Astrocyte of the spinal cord (primary cell): ENCODE measurements at regions not wholly inside any gene's neighbourhood (a gene's known extent, or its start where the extent isn't known, plus 50 kb on each side); places are given as distances from the start of the nearest gene placed in this dataset.

Experiments used
- DNase-seq: peaks from one replicate; pipeline ENCODE4 v3.0.0; 2011; ENCODE audit warnings: low read depth, low spot score
- H3K4me3 ChIP-seq: 2 replicates; pipeline ENCODE4 v1.5.1; 2011; ENCODE audit warnings: low read depth, mild to moderate bottlenecking, low read length, moderate library complexity
- CTCF ChIP-seq: IDR thresholded peaks from 2 replicates; pipeline ENCODE4 v1.5.1; 2012; ENCODE audit warnings: low read depth, mild to moderate bottlenecking, low read length, inconsistent platforms
- in situ Hi-C: cut with HindIII; loops from 2 replicates; pipeline ENCODE4 v1.10.0; 2017; ENCODE audit warnings: low sequenced_read_pairs

GRCh38 chr5:14036947-14037346, 92.5 kb upstream of the DNAH5 start:
- H3K4me3 ChIP-seq: no peak overlapping the region
- in situ Hi-C loops: no loop called here
- no peak for TF ChIP-seq CTCF
- DNase-seq: peak; percentile 36

- DNase-seq: no peak
- H3K4me3 ChIP-seq: no peak overlapping the region
- no peak for TF ChIP-seq CTCF
- in situ Hi-C loops: no loop called here
Measured at GRCh38 chr5:14036514-14036913, 92.0 kb upstream of the DNAH5 start.

- peak; percentile 98 for DNase-seq
Measured at GRCh38 chr5:14035859-14036503, 91.5 kb upstream of the DNAH5 start.

GRCh38 chr5:14034963-14035362, 90.5 kb upstream of the DNAH5 start:
- no peak for TF ChIP-seq CTCF
- DNase-seq: peak; percentile 15
- no peak overlapping the region for H3K4me3 ChIP-seq
- in situ Hi-C loops: no loop called here

More at GRCh38 chr5:14035859-14036503, 91.5 kb upstream of the DNAH5 start:
- no peak for TF ChIP-seq CTCF
- peak overlapping the region; percentile 7 for H3K4me3 ChIP-seq
- in situ Hi-C loops: no loop called here

- DNase-seq: peak; percentile 64
- in situ Hi-C loops: no loop called here
- no peak for TF ChIP-seq CTCF
- H3K4me3 ChIP-seq: no peak overlapping the region
Measured at GRCh38 chr5:14032918-14033317, 88.4 kb upstream of the DNAH5 start.

- TF ChIP-seq CTCF: no peak
- no peak overlapping the region for H3K4me3 ChIP-seq
- in situ Hi-C loops: no loop called here
- DNase-seq: no peak
Measured at GRCh38 chr5:14028938-14029584, 84.6 kb upstream of the DNAH5 start.
